Natural killer cell treated with Interleukin-12 subunit alpha and Interleukin-12 subunit beta and Interleukin-15 and Interleukin-18, amount 100 ng/mL, for 72 hours (primary cell): ENCODE measurements at regions not wholly inside any gene's neighbourhood (a gene's known extent, or its start where the extent isn't known, plus 50 kb on each side); places are given as distances from the start of the nearest gene placed in this dataset.
A peak's percentile ranks its signal among the peaks of the same experiment; 100 is the strongest.
"Not testable (repeated sequence)": the region's sequence is repeated elsewhere in the genome, so short reads cannot be mapped to it uniquely, and the experiment has no call there.

Experiments
- ATAC-seq, 2 donors: fragments of 150-1000 bp; cut with Tn5 transposase in 1 of 2; sonication (Bioruptor Pico), chemical (Tn5 transposase) in 1 of 2; 2 replicates each; pipeline ENCODE4 v1.10.0; 2021
- DNase-seq: peaks from one replicate; pipeline ENCODE4 v3.0.0; 2022; ENCODE audit warnings: low spot score
- H3K27ac Mint-ChIP-seq, 2 donors: 1 replicate in 1 of 2; 2 replicates in 1 of 2; pipeline ENCODE4 v1.8.0; 2022; ENCODE audit warnings: mixed read lengths in 2 of 2, mild to moderate bottlenecking in 1 of 2, moderate library complexity in 1 of 2
- H3K27me3 Mint-ChIP-seq, 2 donors: 1 replicate in 1 of 2; 2 replicates in 1 of 2; pipeline ENCODE4 v1.8.0; 2022; ENCODE audit warnings: mixed read lengths in 2 of 2
- H3K36me3 Mint-ChIP-seq: one replicate; pipeline ENCODE4 v1.8.0; 2022; ENCODE audit warnings: mixed read lengths
- H3K4me1 Mint-ChIP-seq, 2 donors: 1 replicate in 1 of 2; 2 replicates in 1 of 2; pipeline ENCODE4 v1.8.0; 2022; ENCODE audit warnings: low read depth in 2 of 2, mixed read lengths in 2 of 2, mild to moderate bottlenecking in 1 of 2
- H3K4me3 Mint-ChIP-seq: one replicate; pipeline ENCODE4 v1.8.0; 2022; ENCODE audit warnings: mixed read lengths
- H3K9me3 Mint-ChIP-seq: 2 replicates; pipeline ENCODE4 v1.8.0; 2022; ENCODE audit warnings: mixed read lengths

GRCh38 chrX:40247848-40248622, 150.3 kb upstream of the BCOR start:
- peaks cover 8 to 11% of the 10 kb centered on the region in 2 donors for H3K27me3 Mint-ChIP-seq
- H3K36me3 Mint-ChIP-seq = no peaks in the 10 kb centered on the region
- DNase-seq = no peak
- peaks cover 6 to 8% of the 10 kb centered on the region in 2 donors for H3K4me1 Mint-ChIP-seq
- no peak overlapping the region for H3K4me3 Mint-ChIP-seq
- no peak overlapping the region for H3K27ac Mint-ChIP-seq
- no peak for ATAC-seq
- H3K9me3 Mint-ChIP-seq = no peaks in the 10 kb centered on the region

- H3K27ac Mint-ChIP-seq = no peak overlapping the region
- peaks cover 6 to 8% of the 10 kb centered on the region in 2 donors for H3K4me1 Mint-ChIP-seq
Measured at GRCh38 chrX:40247382-40247781, 149.6 kb upstream of the BCOR start.

GRCh38 chrX:40245488-40246071, 147.8 kb upstream of the BCOR start:
- H3K36me3 Mint-ChIP-seq = no peaks in the 10 kb centered on the region

More at GRCh38 chrX:40247382-40247781, 149.6 kb upstream of the BCOR start:
- H3K36me3 Mint-ChIP-seq = no peaks in the 10 kb centered on the region
- peaks cover 8 to 11% of the 10 kb centered on the region in 2 donors for H3K27me3 Mint-ChIP-seq
- H3K9me3 Mint-ChIP-seq = no peaks in the 10 kb centered on the region
- no peak for DNase-seq
- no peak overlapping the region for H3K4me3 Mint-ChIP-seq
- ATAC-seq = no peak

GRCh38 chrX:40244980-40245379, 147.2 kb upstream of the BCOR start:
- no peaks in the 10 kb centered on the region for H3K9me3 Mint-ChIP-seq
- ATAC-seq = peak in 1 of 2 donors; percentile 11
- peaks cover 6 to 8% of the 10 kb centered on the region in 2 donors for H3K4me1 Mint-ChIP-seq
- no peak overlapping the region for H3K27ac Mint-ChIP-seq
- no peak overlapping the region for H3K4me3 Mint-ChIP-seq
- peaks cover 8 to 18% of the 10 kb centered on the region in 2 donors for H3K27me3 Mint-ChIP-seq
- no peak for DNase-seq
- H3K36me3 Mint-ChIP-seq = no peaks in the 10 kb centered on the region

More at GRCh38 chrX:40245488-40246071, 147.8 kb upstream of the BCOR start:
- Mint-ChIP-seq H3K4me1 (peaks cover 6 to 8% of the 10 kb centered on the region in 2 donors), H3K27ac (no peak overlapping the region), H3K4me3 (no peak overlapping the region), H3K27me3 (peaks cover 8 to 17% of the 10 kb centered on the region in 2 donors), H3K9me3 (no peaks in the 10 kb centered on the region)
- no peak for ATAC-seq
- no peak for DNase-seq

- Mint-ChIP-seq H3K36me3 (no peaks in the 10 kb centered on the region), H3K9me3 (no peaks in the 10 kb centered on the region), H3K27ac (no peak overlapping the region), H3K4me3 (no peak overlapping the region), H3K4me1 (peaks cover 6 to 8% of the 10 kb centered on the region in 2 donors), H3K27me3 (peaks cover 8 to 21% of the 10 kb centered on the region in 2 donors)
- no peak for ATAC-seq
- no peak for DNase-seq
Measured at GRCh38 chrX:40243755-40244515, 146.2 kb upstream of the BCOR start.

GRCh38 chrX:40240844-40241243, 143.1 kb upstream of the BCOR start:
- Mint-ChIP-seq H3K4me3 (no peak overlapping the region), H3K36me3 (no peaks in the 10 kb centered on the region), H3K4me1 (peaks cover 5 to 8% of the 10 kb centered on the region in 2 donors), H3K27me3 (peaks cover 6 to 21% of the 10 kb centered on the region in 2 donors), H3K27ac (no peak overlapping the region), H3K9me3 (no peaks in the 10 kb centered on the region)
- DNase-seq = no peak
- no peak for ATAC-seq

- H3K4me1 Mint-ChIP-seq = no peaks in the 10 kb centered on the region
- peaks cover 0 to 12% of the 10 kb centered on the region in 2 donors for H3K27me3 Mint-ChIP-seq
- no peaks in the 10 kb centered on the region for H3K36me3 Mint-ChIP-seq
- H3K4me3 Mint-ChIP-seq = no peak overlapping the region
- no peaks in the 10 kb centered on the region for H3K9me3 Mint-ChIP-seq
- no peak overlapping the region for H3K27ac Mint-ChIP-seq
- DNase-seq (no peak), ATAC-seq (no peak)
Measured at GRCh38 chrX:40237731-40238178, 140.0 kb upstream of the BCOR start.

GRCh38 chrX:40230646-40231045, 132.9 kb upstream of the BCOR start:
- DNase-seq (no peak), ATAC-seq (no peak)
- Mint-ChIP-seq H3K9me3 (no peaks in the 10 kb centered on the region), H3K27ac (no peak overlapping the region), H3K4me3 (no peak overlapping the region), H3K36me3 (no peaks in the 10 kb centered on the region), H3K27me3 (no peaks in the 10 kb centered on the region), H3K4me1 (no peaks in the 10 kb centered on the region)

GRCh38 chrX:40227125-40227524, 129.4 kb upstream of the BCOR start:
- peaks cover 4% of the 10 kb centered on the region for H3K9me3 Mint-ChIP-seq
- no peak overlapping the region for H3K27ac Mint-ChIP-seq
- no peak overlapping the region for H3K4me3 Mint-ChIP-seq
- no peak for ATAC-seq
- no peaks in the 10 kb centered on the region for H3K36me3 Mint-ChIP-seq
- H3K27me3 Mint-ChIP-seq = no peaks in the 10 kb centered on the region
- H3K4me1 Mint-ChIP-seq = peaks cover 0 to 5% of the 10 kb centered on the region in 2 donors
- no peak for DNase-seq

- H3K9me3 Mint-ChIP-seq = peaks cover 4% of the 10 kb centered on the region
- H3K27ac Mint-ChIP-seq = no peak overlapping the region
- H3K4me1 Mint-ChIP-seq = peaks cover 0 to 5% of the 10 kb centered on the region in 2 donors
- no peak overlapping the region for H3K4me3 Mint-ChIP-seq
- ATAC-seq (no peak), DNase-seq (no peak)
- no peaks in the 10 kb centered on the region for H3K27me3 Mint-ChIP-seq
- no peaks in the 10 kb centered on the region for H3K36me3 Mint-ChIP-seq
Measured at GRCh38 chrX:40224658-40225057, 126.9 kb upstream of the BCOR start.

- not testable (repeated sequence) for ATAC-seq, H3K27ac Mint-ChIP-seq, H3K9me3 Mint-ChIP-seq, H3K4me1 Mint-ChIP-seq, H3K27me3 Mint-ChIP-seq, H3K4me3 Mint-ChIP-seq, H3K36me3 Mint-ChIP-seq, DNase-seq
Measured at GRCh38 chrX:40222612-40223011, 124.9 kb upstream of the BCOR start.

- Mint-ChIP-seq H3K36me3 (no peaks in the 10 kb centered on the region), H3K4me1 (no peaks in the 10 kb centered on the region), H3K27ac (no peak overlapping the region), H3K4me3 (no peak overlapping the region), H3K9me3 (no peaks in the 10 kb centered on the region), H3K27me3 (no peaks in the 10 kb centered on the region)
- DNase-seq (no peak), ATAC-seq (no peak)
Measured at GRCh38 chrX:40213092-40213491, 115.3 kb upstream of the BCOR start.

- Mint-ChIP-seq H3K9me3 (no peaks in the 10 kb centered on the region), H3K4me1 (no peaks in the 10 kb centered on the region), H3K27ac (no peak overlapping the region), H3K27me3 (no peaks in the 10 kb centered on the region), H3K4me3 (no peak overlapping the region), H3K36me3 (no peaks in the 10 kb centered on the region)
- ATAC-seq (no peak), DNase-seq (no peak)
Measured at GRCh38 chrX:40209951-40210617, 112.3 kb upstream of the BCOR start.
